Endothelial cell of umbilical vein (primary cell): ENCODE measurements at regions not wholly inside any gene's neighbourhood (a gene's known extent, or its start where the extent isn't known, plus 50 kb on each side); places are given as distances from the start of the nearest gene placed in this dataset.

Source experiments
- BruUV-seq: library from RNA; stranded (reverse); fragments of 400-500 nt; replicated peaks from 2 replicates; lab custom pipeline; 2021; lab: Mats Ljungman, UMichigan
- CTCF ChIA-PET: fragments of 300-600, 350-600 bp; sonication (Branson Sonifier 250); formaldehyde crosslinking; loops from one replicate; lab custom pipeline; 2021; ENCODE audit warnings: antibody characterized with exemption, inconsistent platforms; lab: Charles Lee
- POLR2A ChIA-PET: fragments of 300-600, 350-600 bp; sonication (Branson Sonifier 250); formaldehyde crosslinking; loops from one replicate; lab custom pipeline; 2021; ENCODE audit warnings: antibody characterized with exemption, inconsistent platforms; lab: Charles Lee
- DNase-seq: peaks from one replicate; pipeline ENCODE4 v3.0.0-alpha.2; 2011; ENCODE audit warnings: low read depth, low spot score
- FAIRE-seq: peaks from 2 replicates; lab custom pipeline; 2011; peaks lifted over from hg19 to GRCh38; lab: Jason Lieb, UNC
- H2AFZ ChIP-seq: 2 replicates; pipeline ENCODE4 v1.6.0; 2012; ENCODE audit warnings: low read depth, low read length, control low read depth, inconsistent platforms
- H3K27ac ChIP-seq: 2 replicates; pipeline ENCODE4 v1.5.1; 2011; ENCODE audit warnings: low read depth, mild to moderate bottlenecking, control low read depth, low read length, moderate library complexity; ENCODE audit not compliant: insufficient read depth
- H3K27me3 ChIP-seq, 2 experiments: 2 replicates each; pipeline versions ENCODE4 v1.6.0 to v1.6.1; 2011; ENCODE audit warnings: low read length in 2 of 2, mixed read lengths in 1 of 2; ENCODE audit not compliant: control insufficient read depth in 2 of 2, insufficient read depth in 2 of 2
- H3K36me3 ChIP-seq, 2 experiments: 2 replicates in 1 of 2; 3 replicates in 1 of 2; pipeline ENCODE4 v1.5.1; 2011; ENCODE audit warnings: low read length in 2 of 2, mild to moderate bottlenecking in 1 of 2, moderate library complexity in 1 of 2; ENCODE audit not compliant: control insufficient read depth in 2 of 2, insufficient read depth in 2 of 2; ENCODE audit errors: extremely low read depth in 1 of 2
- H3K4me1 ChIP-seq: 3 replicates; pipeline ENCODE4 v1.5.1; 2011; ENCODE audit warnings: mild to moderate bottlenecking, low read length; ENCODE audit not compliant: control insufficient read depth, insufficient read depth; ENCODE audit errors: extremely low read depth
- H3K4me2 ChIP-seq: 2 replicates; pipeline ENCODE4 v1.6.1; 2011; ENCODE audit warnings: low read length, control low read depth, mixed read lengths; ENCODE audit not compliant: insufficient read depth
- H3K4me3 ChIP-seq, 3 experiments: fragments of 200-600 bp in 1 of 3; sonication (generic), shearing (Covaris generic) in 1 of 3; replicated peaks in 1 of 3; 2 replicates each; pipeline ENCODE4 v1.5.1; 2011 to 2016; ENCODE audit warnings: control low read depth in 3 of 3, low read length in 3 of 3, mild to moderate bottlenecking in 2 of 3, inconsistent platforms in 1 of 3, low read depth in 1 of 3, moderate library complexity in 1 of 3; ENCODE audit not compliant: insufficient read depth in 1 of 3
- H3K79me2 ChIP-seq: 2 replicates; pipeline ENCODE4 v1.6.0; 2012; ENCODE audit warnings: low read length, inconsistent platforms; ENCODE audit not compliant: control insufficient read depth, insufficient read depth
- H3K9ac ChIP-seq: replicated peaks from 2 replicates; pipeline ENCODE3; 2011; ENCODE audit warnings: low read length, control low read depth; ENCODE audit not compliant: insufficient read depth; ENCODE audit errors: extremely low read depth
- H3K9me1 ChIP-seq: replicated peaks from 3 replicates; pipeline ENCODE4 v1.6.0; 2011; ENCODE audit warnings: mild to moderate bottlenecking, low read length; ENCODE audit not compliant: control insufficient read depth, insufficient read depth; ENCODE audit errors: extremely low read depth
- H3K9me3 ChIP-seq: replicated peaks from 2 replicates; pipeline ENCODE4 v1.5.1; 2012; ENCODE audit warnings: low read length, inconsistent platforms; ENCODE audit not compliant: control insufficient read depth, insufficient read depth
- H4K20me1 ChIP-seq: replicated peaks from 2 replicates; pipeline ENCODE3; 2011; ENCODE audit warnings: mild to moderate bottlenecking, low read length; ENCODE audit not compliant: control insufficient read depth, insufficient read depth; ENCODE audit errors: extremely low read depth
- CTCF ChIP-seq, 2 donors: IDR thresholded peaks; 1 replicate in 1 of 2; 2 replicates in 1 of 2; pipeline ENCODE4 v1.5.1; 2011; ENCODE audit warnings: low read length in 2 of 2, mild to moderate bottlenecking in 2 of 2, moderate library complexity in 2 of 2, control low read depth in 1 of 2, inconsistent platforms in 1 of 2, low read depth in 1 of 2; ENCODE audit not compliant: insufficient read depth in 1 of 2; ENCODE audit errors: extremely low read depth in 1 of 2
- EZH2 ChIP-seq: IDR thresholded peaks from 2 replicates; pipeline ENCODE4 v1.6.1; 2012; ENCODE audit warnings: borderline replicate concordance, low read depth, mild to moderate bottlenecking, moderate library complexity, low read length, inconsistent platforms; ENCODE audit not compliant: severe bottlenecking
- FOS ChIP-seq: IDR thresholded peaks from 2 replicates; pipeline ENCODE4 v1.6.1; 2011; ENCODE audit warnings: mild to moderate bottlenecking, low read length, moderate library complexity, borderline replicate concordance; ENCODE audit not compliant: insufficient read depth
- GATA2 ChIP-seq: IDR thresholded peaks from 2 replicates; pipeline ENCODE4 v1.7.0; 2011; ENCODE audit warnings: low read depth, mild to moderate bottlenecking, moderate library complexity, mixed read lengths, low read length; ENCODE audit not compliant: insufficient read length, insufficient read depth
- JUN ChIP-seq: IDR thresholded peaks from 2 replicates; pipeline ENCODE4 v1.6.1; 2011; ENCODE audit warnings: borderline replicate concordance, low read depth; ENCODE audit not compliant: insufficient read length, insufficient read depth
- MAX ChIP-seq: IDR thresholded peaks from 2 replicates; pipeline ENCODE4 v1.6.1; 2011; ENCODE audit not compliant: insufficient read depth, insufficient read length
- MYC ChIP-seq: IDR thresholded peaks from one replicate; pipeline ENCODE4 v1.6.1; 2011; ENCODE audit warnings: mild to moderate bottlenecking, low read depth, low read length
- POLR2A ChIP-seq: IDR thresholded peaks from 2 replicates; pipeline ENCODE4 v1.6.1; 2012; ENCODE audit warnings: low read depth, mild to moderate bottlenecking, control low read depth, low read length
- POLR2AphosphoS5 ChIP-seq: IDR thresholded peaks from 2 replicates; pipeline ENCODE4 v1.6.1; 2012; ENCODE audit warnings: low read depth, mild to moderate bottlenecking, control low read depth, low read length, moderate library complexity; ENCODE audit not compliant: insufficient read depth
- dilution Hi-C: fragments of 300-500 bp; cut with MboI; formaldehyde crosslinking; loops from one replicate; pipeline ENCODE4 v1.15.0; 2019; ENCODE audit warnings: low sequenced_read_pairs; ENCODE audit not compliant: extremely low pct_ligation_motif_present
- intact Hi-C: fragments of 100-400 bp; cut with micrococcal nuclease; formaldehyde crosslinking; loops from one replicate; pipeline ENCODE4 v1.10.0; 2022

DNA sequence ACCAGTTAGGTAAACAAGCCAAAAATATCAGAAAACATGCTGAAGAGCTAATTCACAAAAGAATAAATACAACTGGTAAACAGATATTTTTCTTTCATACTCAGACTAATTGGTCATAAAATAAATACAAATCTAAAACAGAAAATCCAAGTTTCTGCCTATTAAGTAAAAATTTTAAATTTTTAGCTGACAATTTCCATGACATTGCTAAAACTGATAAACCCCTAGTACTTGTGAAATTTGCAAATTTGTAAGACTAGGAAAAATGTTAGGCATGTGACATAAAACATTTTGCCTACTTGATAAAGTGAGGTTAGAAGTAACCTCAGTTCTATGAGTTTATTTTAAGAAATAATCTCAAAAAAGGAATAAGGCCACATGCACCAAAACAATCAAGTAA lies 356.1 kb downstream of the LRATD1 start:
- no peak for DNase-seq
- H3K4me3 ChIP-seq: no peak overlapping the region
- no peak for TF ChIP-seq CTCF (IDR thresholded peaks at IDR 0.05; ENCODE audit: extremely low read depth in 1 of 2, insufficient read depth in 1 of 2, low read depth in 1 of 2, low read length in 2 of 2)
- no peak for TF ChIP-seq POLR2AphosphoS5
- no peak for TF ChIP-seq EZH2
- no peak for TF ChIP-seq MAX
- TF ChIP-seq GATA2: no peak
- no peak for TF ChIP-seq MYC
- no peak for TF ChIP-seq FOS
- no peak for TF ChIP-seq POLR2A
- no peak for TF ChIP-seq JUN
- CTCF ChIA-PET: no interaction called here
- H3K27ac ChIP-seq: no peak overlapping the region
- FAIRE-seq: no peak
- no peaks in the 10 kb centered on the region for H3K4me1 ChIP-seq
- dilution Hi-C loops (no loop called here), intact Hi-C loops (no loop called here)
- H3K36me3 ChIP-seq: no peaks in the 10 kb centered on the region
- H3K27me3 ChIP-seq: no peaks in the 10 kb centered on the region
- no peak overlapping the region for H3K9ac ChIP-seq
- no TSS peak for BruUV-seq
- peaks cover 4% of the 10 kb centered on the region for H3K9me3 ChIP-seq
- H2AFZ ChIP-seq: no peak overlapping the region
- POLR2A ChIA-PET: no interaction called here
- H3K4me2 ChIP-seq: no peak overlapping the region
- H3K79me2 ChIP-seq: no peaks in the 10 kb centered on the region
- no peaks in the 10 kb centered on the region for H3K9me1 ChIP-seq
- no peaks in the 10 kb centered on the region for H4K20me1 ChIP-seq
